DND-41 (cell line): ENCODE measurements at regions not wholly inside any gene's neighbourhood (a gene's known extent, or its start where the extent isn't known, plus 50 kb on each side); places are given as distances from the start of the nearest gene placed in this dataset.

Experiments used
- ATAC-seq: fragments of 200-7000 bp; cut with Tn5 transposase; 3 replicates; pipeline ENCODE4 v1.9.1; 2021; ENCODE audit warnings: low read depth; ENCODE audit not compliant: insufficient read depth
- DNase-seq: peaks from one replicate; pipeline ENCODE4 v3.0.0-alpha.2; 2020
- H2AFZ ChIP-seq: 2 replicates; pipeline ENCODE4 v1.6.0; 2012; ENCODE audit warnings: low read depth, low read length
- H3K27ac ChIP-seq: 2 replicates; pipeline ENCODE4 v1.5.1; 2012; ENCODE audit warnings: low read length, inconsistent platforms
- H3K27me3 ChIP-seq: fragments of 200-600 bp; sonication (generic); 2 replicates; pipeline ENCODE4 v1.6.0; 2012; ENCODE audit warnings: low read length, mild to moderate bottlenecking, inconsistent platforms; ENCODE audit not compliant: insufficient read depth, poor library complexity
- H3K36me3 ChIP-seq: 2 replicates; pipeline ENCODE4 v1.5.1; 2012; ENCODE audit warnings: low read length, inconsistent platforms; ENCODE audit not compliant: insufficient read depth
- H3K4me1 ChIP-seq: 2 replicates; pipeline ENCODE4 v1.5.1; 2012; ENCODE audit warnings: mild to moderate bottlenecking, low read length; ENCODE audit not compliant: insufficient read depth
- H3K4me2 ChIP-seq: 2 replicates; pipeline ENCODE4 v1.6.0; 2012; ENCODE audit warnings: mild to moderate bottlenecking, moderate library complexity, low read length, inconsistent platforms; ENCODE audit not compliant: insufficient read depth
- H3K4me3 ChIP-seq, 2 experiments: fragments of 200-600 bp in 1 of 2; shearing (Covaris generic) in 1 of 2; 2 replicates each; pipeline ENCODE4 v1.5.1; 2012 to 2016; ENCODE audit warnings: inconsistent platforms in 2 of 2, low read length in 2 of 2, mild to moderate bottlenecking in 2 of 2, low read depth in 1 of 2, moderate library complexity in 1 of 2
- H3K79me2 ChIP-seq: 2 replicates; pipeline ENCODE4 v1.6.0; 2012; ENCODE audit warnings: low read length, inconsistent platforms; ENCODE audit not compliant: insufficient read depth
- H3K9ac ChIP-seq: 2 replicates; pipeline ENCODE4 v1.6.0; 2012; ENCODE audit warnings: low read depth, mild to moderate bottlenecking, inconsistent platforms, low read length, moderate library complexity
- H3K9me3 ChIP-seq: 2 replicates; pipeline ENCODE4 v1.5.1; 2012; ENCODE audit warnings: low read length, moderate library complexity, mild to moderate bottlenecking, inconsistent platforms; ENCODE audit not compliant: insufficient read depth, severe bottlenecking
- H4K20me1 ChIP-seq: 2 replicates; pipeline ENCODE4 v1.6.0; 2012; ENCODE audit warnings: low read length; ENCODE audit not compliant: insufficient read depth
- EZH2 ChIP-seq: IDR thresholded peaks from 3 replicates; pipeline ENCODE4 v1.6.1; 2012; ENCODE audit warnings: borderline replicate concordance, low read depth, mild to moderate bottlenecking, moderate library complexity, low read length, inconsistent platforms; ENCODE audit not compliant: severe bottlenecking
- TF ChIP-seq, protein P1 (sequence below): IDR thresholded peaks from 2 replicates; pipeline ENCODE4 v1.5.1; 2012; ENCODE audit warnings: borderline replicate concordance, low read length, moderate library complexity, mild to moderate bottlenecking; ENCODE audit not compliant: poor library complexity, severe bottlenecking; ENCODE audit errors: extremely low read depth

GRCh38 chr4:124414276-124415040 is 298.1 kb downstream of the ANKRD50 start:
- Histone ChIP-seq H3K9me3 (no peaks in the 10 kb centered on the region), H3K36me3 (no peaks in the 10 kb centered on the region), H3K27ac (no peak overlapping the region), H3K4me3 (no peak overlapping the region), H3K4me1 (no peaks in the 10 kb centered on the region), H3K79me2 (no peaks in the 10 kb centered on the region), H3K27me3 (no peaks in the 10 kb centered on the region), H4K20me1 (no peaks in the 10 kb centered on the region), H3K9ac (no peak overlapping the region), H2AFZ (no peak overlapping the region), H3K4me2 (no peak overlapping the region)
- no peak for ATAC-seq
- TF ChIP-seq, protein P1, sequence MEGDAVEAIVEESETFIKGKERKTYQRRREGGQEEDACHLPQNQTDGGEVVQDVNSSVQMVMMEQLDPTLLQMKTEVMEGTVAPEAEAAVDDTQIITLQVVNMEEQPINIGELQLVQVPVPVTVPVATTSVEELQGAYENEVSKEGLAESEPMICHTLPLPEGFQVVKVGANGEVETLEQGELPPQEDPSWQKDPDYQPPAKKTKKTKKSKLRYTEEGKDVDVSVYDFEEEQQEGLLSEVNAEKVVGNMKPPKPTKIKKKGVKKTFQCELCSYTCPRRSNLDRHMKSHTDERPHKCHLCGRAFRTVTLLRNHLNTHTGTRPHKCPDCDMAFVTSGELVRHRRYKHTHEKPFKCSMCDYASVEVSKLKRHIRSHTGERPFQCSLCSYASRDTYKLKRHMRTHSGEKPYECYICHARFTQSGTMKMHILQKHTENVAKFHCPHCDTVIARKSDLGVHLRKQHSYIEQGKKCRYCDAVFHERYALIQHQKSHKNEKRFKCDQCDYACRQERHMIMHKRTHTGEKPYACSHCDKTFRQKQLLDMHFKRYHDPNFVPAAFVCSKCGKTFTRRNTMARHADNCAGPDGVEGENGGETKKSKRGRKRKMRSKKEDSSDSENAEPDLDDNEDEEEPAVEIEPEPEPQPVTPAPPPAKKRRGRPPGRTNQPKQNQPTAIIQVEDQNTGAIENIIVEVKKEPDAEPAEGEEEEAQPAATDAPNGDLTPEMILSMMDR = no peak
- TF ChIP-seq EZH2 = no peak
- DNase-seq = no peak

GRCh38 chr4:124415146-124415545 is 297.4 kb downstream of the ANKRD50 start:
- Histone ChIP-seq H3K27me3 (no peaks in the 10 kb centered on the region), H3K79me2 (no peaks in the 10 kb centered on the region), H3K4me2 (no peak overlapping the region), H2AFZ (no peak overlapping the region), H3K9ac (no peak overlapping the region), H4K20me1 (no peaks in the 10 kb centered on the region), H3K4me3 (no peak overlapping the region), H3K27ac (no peak overlapping the region), H3K4me1 (no peaks in the 10 kb centered on the region), H3K36me3 (no peaks in the 10 kb centered on the region), H3K9me3 (no peaks in the 10 kb centered on the region)
- no peak for ATAC-seq
- no peak for TF ChIP-seq EZH2
- TF ChIP-seq, protein P1 = no peak
- DNase-seq = no peak

DNA sequence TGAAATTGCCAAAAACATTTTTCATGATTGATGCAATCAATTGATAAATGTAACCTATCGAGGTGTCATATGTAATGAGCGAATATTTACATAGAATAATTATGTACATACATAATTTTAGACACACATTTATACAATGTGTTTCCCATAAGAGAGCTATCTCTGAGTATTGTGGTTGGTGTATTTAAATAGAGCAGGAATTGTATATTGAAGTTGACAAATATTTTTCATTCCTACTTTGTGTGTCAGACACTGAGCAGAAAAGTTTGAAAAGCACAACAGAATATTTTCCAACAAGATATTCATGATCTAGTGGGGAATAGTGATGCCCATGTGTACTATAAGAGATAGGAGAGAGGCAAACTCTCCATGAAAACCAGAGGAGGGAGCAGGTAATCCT is 295.2 kb downstream of the ANKRD50 start:
- DNase-seq = no peak
- H3K79me2 ChIP-seq = no peaks in the 10 kb centered on the region
- no peak overlapping the region for H3K4me2 ChIP-seq
- H3K9ac ChIP-seq = no peak overlapping the region
- no peak overlapping the region for H3K4me3 ChIP-seq
- no peaks in the 10 kb centered on the region for H3K36me3 ChIP-seq
- H3K4me1 ChIP-seq = no peaks in the 10 kb centered on the region
- ATAC-seq = no peak
- no peak for TF ChIP-seq EZH2
- TF ChIP-seq, protein P1 = no peak
- H3K27ac ChIP-seq = no peak overlapping the region
- H3K27me3 ChIP-seq = no peaks in the 10 kb centered on the region
- H3K9me3 ChIP-seq = no peaks in the 10 kb centered on the region
- no peaks in the 10 kb centered on the region for H4K20me1 ChIP-seq
- no peak overlapping the region for H2AFZ ChIP-seq
